ENCODE measurements at regions not wholly inside any gene's neighbourhood (a gene's known extent, or its start where the extent isn't known, plus 50 kb on each side); places are given as distances from the start of the nearest gene placed in this dataset.

DNA sequence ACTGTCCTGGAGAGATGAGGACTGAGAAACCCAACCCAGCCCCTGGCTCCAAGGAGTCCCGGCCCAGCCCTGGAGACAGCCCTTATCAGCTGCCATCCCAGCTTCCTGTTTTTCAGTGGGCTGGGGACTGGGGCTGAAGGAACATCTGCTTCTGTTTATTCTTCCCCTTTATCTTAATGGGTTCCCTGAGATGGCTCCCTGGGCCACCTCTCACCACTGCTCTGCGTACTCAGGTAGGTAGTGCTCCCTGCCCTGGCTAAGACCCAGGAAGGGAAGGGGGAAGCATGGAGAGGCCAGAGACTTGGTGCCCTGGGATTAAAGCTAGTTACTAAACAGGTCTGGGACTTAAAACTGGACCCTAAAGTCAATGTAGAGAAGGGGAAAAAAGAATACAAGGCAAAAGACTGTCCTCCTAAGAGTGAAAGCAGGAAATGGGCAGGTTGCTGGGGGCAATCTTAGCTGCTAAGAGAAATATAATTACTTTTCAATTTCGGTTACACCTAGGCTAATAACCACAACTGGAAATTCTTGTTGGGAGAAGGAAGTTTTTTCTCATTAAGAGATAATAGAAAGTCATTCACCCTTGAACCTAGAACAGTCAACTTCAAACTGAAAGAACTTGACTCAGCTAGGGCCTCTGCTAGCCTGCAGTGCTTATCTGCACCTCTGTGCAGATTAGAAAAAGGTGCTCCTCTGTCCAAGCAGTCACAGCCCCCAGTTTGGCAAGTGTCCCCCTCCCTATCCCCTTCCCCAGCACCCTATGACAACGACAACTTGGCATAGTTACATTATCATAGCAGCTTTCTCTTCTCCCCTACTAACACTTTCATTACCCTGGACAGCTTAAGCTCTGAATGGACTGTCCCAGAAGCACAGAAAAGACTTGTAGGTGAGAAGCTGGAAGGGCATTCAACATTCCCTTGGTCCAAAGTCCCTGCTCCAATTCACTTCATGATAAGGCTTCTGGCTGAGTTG, 65.6 kb upstream of the KDM7A start:
- DNase-seq (ENCODE audit: low read depth): no peak

DNA sequence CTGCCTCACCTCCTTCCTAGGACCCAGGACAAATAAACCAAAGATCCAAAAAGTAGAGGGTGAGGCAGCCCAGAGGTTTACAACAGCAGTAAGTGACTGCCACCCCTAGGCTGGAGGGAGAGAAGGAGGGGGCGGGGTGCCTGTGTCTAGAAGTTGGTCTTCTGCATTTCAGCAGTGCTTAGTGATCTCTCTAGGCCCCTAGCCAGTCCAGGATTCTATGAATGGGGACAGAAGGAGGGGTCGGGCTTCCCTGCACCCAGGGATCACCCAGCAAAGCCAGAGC, 62.8 kb upstream of the KDM7A start:
- DNase-seq (ENCODE audit: low read depth): no peak

DNA sequence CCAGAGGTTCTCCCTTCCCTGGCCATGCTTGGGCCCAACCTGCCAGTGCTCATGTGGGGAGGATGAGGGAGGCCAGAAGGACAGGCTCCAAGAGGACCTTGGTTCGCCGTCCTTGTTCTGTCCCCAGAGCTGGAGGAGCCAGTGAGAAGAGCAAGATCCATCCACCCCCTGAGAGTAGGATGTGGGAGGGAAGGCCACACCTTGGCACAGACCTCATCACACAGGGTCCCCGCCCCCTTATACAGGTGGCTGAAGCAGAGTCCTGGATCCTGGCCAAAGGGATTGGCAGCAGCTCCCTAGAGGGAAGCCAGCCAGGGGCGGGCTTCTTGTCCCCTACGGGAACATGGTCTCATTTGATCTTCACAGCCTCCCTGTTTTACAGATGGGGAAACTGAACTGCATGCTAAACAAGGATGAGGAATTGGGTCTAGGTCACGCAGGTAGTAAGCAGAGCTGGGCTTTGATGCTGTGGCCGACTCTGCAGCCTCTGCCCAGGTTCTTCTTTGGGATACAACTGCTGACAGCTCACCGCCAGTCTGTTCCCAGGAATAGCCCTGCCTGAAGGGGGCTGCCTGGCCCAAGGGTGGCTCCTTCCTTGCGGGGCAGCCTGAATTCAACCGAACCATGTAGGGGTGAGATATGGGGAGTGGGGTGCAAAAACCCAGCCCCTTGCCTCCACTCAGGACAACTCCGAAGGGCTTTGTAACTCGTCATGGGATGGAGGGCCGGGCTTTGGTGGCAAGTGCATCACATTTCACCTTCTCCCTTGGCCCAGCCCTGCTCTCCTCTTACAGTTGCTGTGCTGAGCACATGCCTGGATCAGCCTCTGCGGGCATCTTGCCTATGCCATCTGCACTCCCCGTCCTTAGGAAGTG, 62.2 kb upstream of the KDM7A start:
- no peak for DNase-seq (ENCODE audit: low read depth)

DNA sequence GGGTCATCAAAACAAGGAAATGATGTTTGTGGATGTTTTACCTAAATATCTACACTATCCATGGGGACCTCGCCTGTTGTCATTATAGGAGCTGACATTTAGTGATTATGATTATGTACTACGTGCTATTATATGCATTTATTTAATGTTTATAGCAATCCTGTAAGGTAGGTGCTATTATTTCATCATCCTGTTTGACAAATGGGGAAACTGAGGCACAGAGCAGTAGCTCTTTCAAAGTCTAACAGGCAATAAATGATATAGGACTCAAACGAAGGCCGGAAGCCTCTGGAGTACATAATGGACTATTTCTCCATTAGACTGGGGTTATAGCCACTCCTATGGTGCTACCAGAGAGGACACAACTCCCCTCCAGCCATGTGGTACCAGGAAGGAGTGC, 60.6 kb upstream of the KDM7A start:
- no peak for DNase-seq (ENCODE audit: low read depth)

DNA sequence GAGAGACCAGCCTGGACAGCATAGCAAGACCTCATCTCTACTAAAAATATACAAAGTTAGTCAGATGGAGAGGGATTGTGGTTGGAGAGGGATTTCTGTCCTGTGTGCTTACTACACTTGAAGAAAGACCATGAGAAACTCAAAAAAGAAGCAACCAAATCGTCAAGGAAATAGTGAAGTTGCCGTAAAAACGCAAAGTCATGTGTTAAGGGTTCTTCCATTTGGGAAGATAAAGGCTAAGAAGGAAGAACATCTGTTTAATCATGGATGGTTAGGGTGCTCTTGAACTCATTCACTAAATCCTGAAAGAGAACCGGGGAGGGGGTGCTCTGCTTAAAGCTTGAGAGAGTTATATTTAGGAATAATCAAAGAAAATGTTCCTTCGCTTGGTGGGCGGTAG, 59.8 kb upstream of the KDM7A start:
- no peak for DNase-seq (ENCODE audit: low read depth)

DNA sequence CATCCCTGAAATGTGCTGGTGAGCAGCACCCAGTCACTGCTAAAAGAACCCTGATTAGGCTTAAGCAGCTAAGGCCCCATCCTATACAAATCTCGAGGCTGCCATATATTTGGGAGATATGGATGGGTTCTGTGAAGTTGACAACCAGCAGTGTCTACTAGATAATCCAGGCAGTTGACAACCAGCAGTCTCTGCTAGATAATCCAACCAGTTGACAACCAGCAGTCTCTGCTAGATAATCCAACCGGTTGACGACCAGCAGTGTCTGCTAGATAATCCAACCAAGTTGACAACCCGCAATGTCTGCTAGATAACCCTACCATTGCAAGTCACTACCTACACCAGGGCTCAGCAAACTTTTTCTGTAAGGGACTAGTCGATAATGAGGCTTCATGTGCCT, 58.3 kb upstream of the KDM7A start:
- DNase-seq (ENCODE audit: low read depth): no peak

DNA sequence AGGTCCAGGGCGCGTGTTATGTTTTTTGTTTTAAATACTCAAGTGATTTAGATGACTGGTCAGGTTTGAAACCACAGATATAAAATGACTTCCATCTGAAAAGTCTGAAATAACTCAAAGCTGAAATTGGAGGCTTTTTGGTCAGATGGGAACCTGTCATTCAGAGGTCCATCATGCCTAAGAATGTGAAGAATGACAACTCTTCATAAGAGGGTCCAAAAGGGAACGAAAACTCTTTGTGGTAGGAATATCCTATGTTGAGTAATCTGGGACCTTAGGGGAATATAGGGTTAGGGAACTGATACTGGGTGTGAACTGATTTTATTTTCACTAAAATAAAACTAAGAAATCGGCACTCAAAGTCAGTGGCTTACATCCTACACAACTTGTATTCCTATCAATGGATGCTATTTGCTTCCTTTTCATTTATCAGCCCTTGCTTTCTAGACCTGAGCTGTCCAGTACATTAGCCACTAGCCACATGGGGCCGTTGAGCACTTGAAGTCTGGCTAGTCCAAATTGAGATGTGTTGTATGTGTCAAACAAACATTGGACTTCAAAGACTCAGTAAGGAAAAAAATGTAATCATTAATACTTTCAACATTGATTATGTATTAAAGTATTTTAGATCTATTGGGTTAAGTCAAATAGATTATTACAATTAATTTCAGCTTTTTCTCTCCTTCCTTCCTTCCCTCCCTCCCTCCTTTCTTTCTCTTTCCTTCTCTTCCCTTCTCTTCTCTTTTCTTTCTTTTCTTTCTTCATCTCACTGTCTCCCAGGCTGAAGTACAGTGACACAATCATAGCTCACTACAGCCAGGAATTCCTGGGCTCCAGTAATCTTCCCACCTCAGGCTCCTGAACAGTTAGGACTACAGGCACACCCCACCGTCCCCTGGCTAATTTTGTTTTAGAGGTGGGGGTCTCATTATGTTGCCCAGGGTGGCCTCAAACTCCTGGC, 56.5 kb upstream of the KDM7A start:
- no peak for DNase-seq (ENCODE audit: low read depth)

DNA sequence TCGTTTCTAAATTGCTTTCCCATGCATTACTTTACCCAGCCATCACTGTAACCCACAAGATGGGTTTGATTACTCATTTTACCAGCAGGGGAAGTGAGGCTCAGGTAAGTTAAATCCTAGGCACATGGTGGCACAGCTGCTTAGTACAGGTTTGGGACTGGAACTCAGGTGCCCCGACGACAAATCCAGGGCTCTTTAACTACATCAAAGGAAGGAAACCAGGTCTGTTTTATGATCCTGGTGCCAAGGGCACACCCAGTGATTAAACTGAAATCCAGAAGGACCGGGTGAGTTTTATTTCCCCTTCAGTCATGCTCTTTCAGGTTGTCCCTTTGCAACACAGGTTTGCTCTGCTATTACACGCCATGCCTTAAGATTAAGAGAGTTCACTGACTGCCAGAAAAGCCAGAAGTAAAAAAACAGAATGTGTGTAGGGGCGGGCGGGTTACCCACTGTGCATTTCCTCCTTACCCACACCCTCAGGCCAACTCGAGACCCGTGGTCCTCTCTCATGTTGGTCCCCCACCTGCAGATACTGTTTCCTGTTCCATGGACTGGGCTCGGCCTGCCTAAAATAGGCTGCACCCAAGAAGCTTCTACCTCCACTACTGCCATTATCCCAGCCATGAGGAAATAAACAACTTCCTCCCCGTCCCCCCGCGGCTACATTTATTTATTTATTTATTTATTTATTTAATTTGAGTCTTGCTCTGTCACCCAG, 55.1 kb upstream of the KDM7A start:
- peak; percentile 13 for DNase-seq (ENCODE audit: low read depth)

DNA sequence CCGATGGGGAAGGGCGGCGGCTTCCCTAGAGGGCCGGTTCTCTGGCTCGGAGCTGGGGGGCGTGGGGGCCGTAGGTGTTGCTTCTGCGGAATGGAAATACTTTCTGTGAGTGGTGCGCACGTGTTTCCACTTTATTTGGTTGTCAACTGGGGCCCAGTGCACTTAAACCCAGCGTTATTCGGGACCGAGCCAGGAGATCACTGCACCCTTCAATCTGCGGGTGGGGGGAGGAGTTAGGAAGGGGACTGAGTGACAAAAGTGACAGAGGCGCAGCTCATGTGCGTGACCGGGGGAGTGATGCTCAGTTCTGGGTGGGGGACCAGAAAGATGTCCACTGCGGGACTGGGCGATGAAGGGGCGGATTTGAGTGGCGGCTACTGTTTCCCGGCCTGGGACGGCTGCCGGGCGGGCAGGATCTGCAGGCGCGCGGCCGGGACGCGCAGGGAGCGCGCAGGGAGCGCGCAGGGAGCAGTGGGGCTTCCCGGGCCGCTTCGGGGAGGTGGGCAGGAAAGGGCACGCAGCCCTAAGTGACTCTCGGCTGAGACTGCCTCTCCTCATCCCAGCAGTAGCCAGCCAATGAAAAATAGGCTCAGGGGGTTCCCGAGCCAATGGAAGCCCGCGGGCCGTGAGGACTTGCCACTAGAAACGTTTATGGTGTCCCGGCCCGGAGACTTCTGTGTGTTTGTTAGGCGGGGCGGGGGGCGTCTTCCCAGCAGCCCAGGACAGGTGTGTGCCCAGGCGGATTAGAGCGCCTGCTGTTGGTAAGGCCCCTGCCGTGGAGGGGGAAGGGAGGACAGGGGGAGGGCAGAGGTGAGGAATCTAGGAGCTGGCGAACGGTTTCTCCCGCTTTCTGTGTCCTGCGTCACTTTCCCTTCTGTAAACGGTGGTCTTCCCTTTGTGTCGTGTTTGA, 54.3 kb upstream of the KDM7A start:
- peak; percentile 29 for DNase-seq (ENCODE audit: low read depth)

DNA sequence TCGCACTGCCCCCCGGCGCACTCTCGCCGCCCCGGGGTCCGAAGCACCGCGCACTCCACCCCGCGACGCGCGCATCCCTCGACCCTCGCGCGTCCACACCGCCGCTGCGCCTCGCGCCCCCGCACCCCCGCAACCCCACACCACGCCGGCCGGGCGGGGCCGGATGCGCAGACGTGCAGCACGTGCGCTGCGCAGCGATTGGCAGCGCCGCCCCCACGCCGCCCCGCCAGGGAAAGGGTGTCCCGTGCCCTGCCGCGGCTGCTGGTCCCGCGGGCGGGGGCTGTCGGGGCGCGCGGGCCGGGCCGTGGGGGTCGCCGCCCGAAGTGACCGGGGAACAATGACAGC, 53.7 kb upstream of the KDM7A start:
- DNase-seq (ENCODE audit: low read depth): peak; percentile 70

DNA sequence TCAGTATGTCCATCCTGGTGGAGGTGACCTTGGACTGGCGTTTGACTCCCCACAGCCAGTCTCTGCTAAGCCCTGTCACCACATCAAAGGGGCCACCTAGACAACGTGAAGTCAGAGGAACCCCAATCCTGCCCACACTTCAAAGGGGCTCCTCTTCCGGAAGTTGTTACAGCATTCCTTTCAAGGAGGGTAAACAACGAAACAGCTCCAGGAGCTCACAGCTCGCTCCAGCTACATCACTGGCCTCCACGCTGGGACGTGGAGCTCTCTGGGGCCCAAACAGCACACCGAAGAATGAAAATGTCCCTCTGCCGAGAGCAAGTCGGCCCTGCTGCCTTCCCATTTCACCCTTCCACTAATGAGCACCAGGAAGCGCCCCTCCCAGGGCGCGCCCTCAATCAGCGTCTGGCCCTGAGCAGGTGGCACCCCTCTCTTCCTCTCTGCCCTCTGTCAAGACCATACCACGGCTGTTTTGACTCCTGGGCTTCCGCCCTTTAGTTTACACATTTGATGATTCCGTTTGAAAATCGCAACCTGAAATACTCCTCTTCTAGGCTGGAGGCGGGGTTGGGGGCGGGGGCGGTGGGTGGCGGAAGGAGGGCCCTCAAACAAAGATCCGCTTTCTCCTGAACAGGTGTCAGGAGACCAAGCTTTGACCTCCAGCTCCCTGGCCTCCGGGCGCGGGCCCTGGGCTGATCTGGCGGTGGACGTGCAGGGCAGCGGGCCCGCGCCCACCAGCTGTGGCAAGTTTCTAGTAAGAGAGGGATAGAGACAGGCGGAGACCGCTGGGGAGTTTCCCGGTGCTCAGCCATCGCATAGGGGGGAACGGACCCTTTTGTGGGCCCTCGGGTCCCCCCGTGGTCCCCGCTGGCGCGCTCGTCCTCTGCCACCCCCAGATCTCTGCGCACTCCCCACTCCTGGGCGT, 53.1 kb upstream of the KDM7A start:
- DNase-seq (ENCODE audit: low read depth): peak; percentile 47

DNA sequence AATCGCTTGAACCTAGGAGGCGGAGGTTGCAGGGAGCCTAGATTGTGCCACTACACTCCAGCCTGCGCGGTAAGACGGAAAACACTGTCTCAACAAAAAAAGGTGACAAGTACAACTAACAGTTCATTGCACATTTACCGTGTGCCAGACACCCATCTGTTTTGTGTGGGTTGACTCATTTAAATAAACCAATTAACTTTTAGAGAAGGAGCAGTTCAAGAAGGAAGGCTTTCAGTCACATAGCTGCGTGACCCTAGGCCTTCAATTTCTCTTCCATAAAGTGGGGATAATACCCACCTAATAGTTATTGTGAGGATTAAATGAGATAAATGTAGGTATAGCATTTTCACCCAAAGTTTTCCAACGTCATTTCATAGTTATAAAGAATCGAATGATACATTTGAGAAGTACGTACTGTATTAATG, 52.3 kb upstream of the KDM7A start:
- no peak for DNase-seq (ENCODE audit: low read depth)

Data from stimulated activated CD8-positive, alpha-beta memory T cell treated with anti-CD3 and anti-CD28 coated beads, Interleukin-12 subunit alpha, Interleukin-12 subunit beta, amount 100 ng/mL, for 4 hours (primary cell).